Calu3 (cell line): ENCODE measurements at regions not wholly inside any gene's neighbourhood (a gene's known extent, or its start where the extent isn't known, plus 50 kb on each side); places are given as distances from the start of the nearest gene placed in this dataset.
A peak's percentile ranks its signal among the peaks of the same experiment; 100 is the strongest.

Experiments
- BruUV-seq: library from RNA; stranded (reverse); fragments of 400-500 nt; replicated peaks from 2 replicates; lab custom pipeline; 2021; lab: Mats Ljungman, UMichigan
- CTCF ChIA-PET: fragments of 300-600 bp; sonication (Branson Sonifier 250); formaldehyde crosslinking; loops from one replicate; lab custom pipeline; 2022; ENCODE audit warnings: antibody characterized with exemption; lab: Charles Lee
- DNase-seq: peaks from one replicate; pipeline ENCODE4 v3.0.0; 2022
- H3K27ac Mint-ChIP-seq: one replicate; pipeline ENCODE4 v1.8.0; 2022; ENCODE audit warnings: mixed read lengths; ENCODE audit not compliant: unreplicated experiment
- H3K27me3 Mint-ChIP-seq: one replicate; pipeline ENCODE4 v1.8.0; 2022; ENCODE audit warnings: mixed read lengths; ENCODE audit not compliant: unreplicated experiment
- H3K36me3 Mint-ChIP-seq: one replicate; pipeline ENCODE4 v1.8.0; 2022; ENCODE audit warnings: mild to moderate bottlenecking, moderate library complexity, mixed read lengths; ENCODE audit not compliant: insufficient read depth, unreplicated experiment
- H3K4me1 Mint-ChIP-seq: one replicate; pipeline ENCODE4 v1.8.0; 2022; ENCODE audit warnings: mild to moderate bottlenecking, low read depth, mixed read lengths; ENCODE audit not compliant: unreplicated experiment
- H3K4me3 Mint-ChIP-seq: one replicate; pipeline ENCODE4 v1.8.0; 2022; ENCODE audit warnings: mild to moderate bottlenecking, low read depth, moderate library complexity, mixed read lengths; ENCODE audit not compliant: unreplicated experiment
- H3K9me3 Mint-ChIP-seq: one replicate; pipeline ENCODE4 v1.8.0; 2022; ENCODE audit warnings: low read depth, mixed read lengths; ENCODE audit not compliant: unreplicated experiment
- CTCF ChIP-seq: fragments of 200-600 bp; IDR thresholded peaks from one replicate; pipeline ENCODE4 v1.8.0; 2022; ENCODE audit warnings: antibody characterized with exemption; ENCODE audit not compliant: unreplicated experiment
- intact Hi-C: fragments of 100-400 bp; cut with micrococcal nuclease; formaldehyde crosslinking; loops from one replicate; pipeline ENCODE4 v1.10.0; 2022; ENCODE audit not compliant: unreplicated experiment

- intact Hi-C loops = no loop called here
- H3K9me3 Mint-ChIP-seq = no peaks in the 10 kb centered on the region
- no peak overlapping the region for H3K27ac Mint-ChIP-seq
- no peak overlapping the region for H3K4me3 Mint-ChIP-seq
- H3K4me1 Mint-ChIP-seq = peaks cover 24% of the 10 kb centered on the region
- no peaks in the 10 kb centered on the region for H3K27me3 Mint-ChIP-seq
- BruUV-seq = no TSS peak
- DNase-seq = no peak
- H3K36me3 Mint-ChIP-seq = no peaks in the 10 kb centered on the region
- CTCF ChIA-PET = interaction anchor here (0.6 kb wide), 1 partner anchor 27 kb away, joined by 3 read pairs; no protein-coding TSS in a partner anchor
- no peak for TF ChIP-seq CTCF
Measured at GRCh38 chr2:45259547-45260160, 250.4 kb upstream of the SIX2 start.

GRCh38 chr2:45259138-45259537, 249.9 kb upstream of the SIX2 start:
- BruUV-seq = no TSS peak
- no peak overlapping the region for H3K27ac Mint-ChIP-seq
- H3K36me3 Mint-ChIP-seq = no peaks in the 10 kb centered on the region
- peak; percentile 23 for DNase-seq
- H3K4me3 Mint-ChIP-seq = no peak overlapping the region
- H3K9me3 Mint-ChIP-seq = no peaks in the 10 kb centered on the region
- peaks cover 24% of the 10 kb centered on the region for H3K4me1 Mint-ChIP-seq
- CTCF ChIA-PET = interaction anchor here (0.6 to 1.2 kb wide), 2 partner anchors 28 to 86 kb away, joined by 3 read pairs; no protein-coding TSS in a partner anchor
- TF ChIP-seq CTCF = no peak
- intact Hi-C loops = no loop called here
- no peaks in the 10 kb centered on the region for H3K27me3 Mint-ChIP-seq

- no peaks in the 10 kb centered on the region for H3K27me3 Mint-ChIP-seq
- CTCF ChIA-PET = interaction anchor here (1.2 kb wide), 1 partner anchor 85 kb away, joined by 3 read pairs; no protein-coding TSS in a partner anchor
- no peak for DNase-seq
- H3K4me1 Mint-ChIP-seq = peaks cover 19% of the 10 kb centered on the region
- no peak overlapping the region for H3K27ac Mint-ChIP-seq
- H3K36me3 Mint-ChIP-seq = no peaks in the 10 kb centered on the region
- TF ChIP-seq CTCF = no peak
- H3K4me3 Mint-ChIP-seq = no peak overlapping the region
- BruUV-seq = no TSS peak
- intact Hi-C loops = no loop called here
- no peaks in the 10 kb centered on the region for H3K9me3 Mint-ChIP-seq
Measured at GRCh38 chr2:45258311-45258710, 249.1 kb upstream of the SIX2 start.

- Mint-ChIP-seq H3K4me3 (no peak overlapping the region), H3K9me3 (no peaks in the 10 kb centered on the region), H3K27me3 (no peaks in the 10 kb centered on the region), H3K4me1 (peaks cover 14% of the 10 kb centered on the region), H3K27ac (no peak overlapping the region), H3K36me3 (no peaks in the 10 kb centered on the region)
- CTCF ChIA-PET = no interaction called here
- no TSS peak for BruUV-seq
- no peak for DNase-seq
- no peak for TF ChIP-seq CTCF
- intact Hi-C loops = no loop called here
Measured at GRCh38 chr2:45257820-45258219, 248.6 kb upstream of the SIX2 start.
